NCI-H1694 treated with DMSO at 0.1 percent for 48 hours (cell line): ENCODE measurements at regions not wholly inside any gene's neighbourhood (a gene's known extent, or its start where the extent isn't known, plus 50 kb on each side); places are given as distances from the start of the nearest gene placed in this dataset.
A peak's percentile ranks its signal among the peaks of the same experiment; 100 is the strongest.
"Not testable (repeated sequence)": the region's sequence is repeated elsewhere in the genome, so short reads cannot be mapped to it uniquely, and the experiment has no call there.

Experiments
- DNase-seq: peaks from one replicate; lab custom pipeline; 2025; lab: John Stamatoyannopoulos, UW

GRCh38 chr7:9210114-9210513, 776.7 kb downstream of the NXPH1 start:
- DNase-seq, result no peak

- DNase-seq, result no peak
Observed at GRCh38 chr7:9217204-9217603, 783.8 kb downstream of the NXPH1 start.

GRCh38 chr7:9226500-9226899, 793.1 kb downstream of the NXPH1 start:
- no peak for DNase-seq

- DNase-seq, result peak; percentile 71
Observed at GRCh38 chr7:9231630-9232121, 798.3 kb downstream of the NXPH1 start.

GRCh38 chr7:9240001-9240400, 806.6 kb downstream of the NXPH1 start:
- DNase-seq, result no peak

GRCh38 chr7:9241826-9242225, 808.4 kb downstream of the NXPH1 start:
- no peak for DNase-seq

- no peak for DNase-seq
Observed at GRCh38 chr7:9242636-9243035, 809.2 kb downstream of the NXPH1 start.

- no peak for DNase-seq
Observed at GRCh38 chr7:9250876-9251275, 817.5 kb downstream of the NXPH1 start.

GRCh38 chr7:9264395-9264794, 831.0 kb downstream of the NXPH1 start:
- DNase-seq, result no peak

- no peak for DNase-seq
Observed at GRCh38 chr7:9280088-9280487, 846.7 kb downstream of the NXPH1 start.

GRCh38 chr7:9283246-9283645, 849.8 kb downstream of the NXPH1 start:
- no peak for DNase-seq

GRCh38 chr7:9302436-9302835, 869.0 kb downstream of the NXPH1 start:
- DNase-seq, result no peak

GRCh38 chr7:9307131-9307530, 873.7 kb downstream of the NXPH1 start:
- DNase-seq, result no peak

GRCh38 chr7:9324513-9324912, 891.1 kb downstream of the NXPH1 start:
- DNase-seq, result no peak

- no peak for DNase-seq
Observed at GRCh38 chr7:9328296-9328695, 894.9 kb downstream of the NXPH1 start.

GRCh38 chr7:9349625-9350024, 916.2 kb downstream of the NXPH1 start:
- no peak for DNase-seq

GRCh38 chr7:9391221-9391620, 957.8 kb downstream of the NXPH1 start:
- DNase-seq, result no peak

GRCh38 chr7:9391984-9392383, 958.6 kb downstream of the NXPH1 start:
- DNase-seq, result no peak

- not testable (repeated sequence) for DNase-seq
Observed at GRCh38 chr7:9404386-9404785, 971.0 kb downstream of the NXPH1 start.

GRCh38 chr7:9407816-9408215, 974.4 kb downstream of the NXPH1 start:
- no peak for DNase-seq

GRCh38 chr7:9453521-9453920, 1020.1 kb downstream of the NXPH1 start:
- DNase-seq, result no peak

GRCh38 chr7:9488555-9488954, 1055.1 kb downstream of the NXPH1 start:
- DNase-seq, result no peak

- no peak for DNase-seq
Observed at GRCh38 chr7:9498303-9498702, 1064.9 kb downstream of the NXPH1 start.

GRCh38 chr7:9502269-9502668, 1068.9 kb downstream of the NXPH1 start:
- DNase-seq, result no peak

- no peak for DNase-seq
Observed at GRCh38 chr7:9504678-9505077, 1071.3 kb downstream of the NXPH1 start.
